HepG2 (cell line): ENCODE measurements at regions not wholly inside any gene's neighbourhood (a gene's known extent, or its start where the extent isn't known, plus 50 kb on each side); places are given as distances from the start of the nearest gene placed in this dataset.

ENCODE experiments used
- E2F2 ChIP-seq: sonication (generic); formaldehyde crosslinking; IDR thresholded peaks from 2 replicates; pipeline ENCODE4 v1.4.0; 2020; ENCODE audit warnings: missing genetic modification reagents, borderline replicate concordance
- JDP2 ChIP-seq: sonication (generic); formaldehyde crosslinking; IDR thresholded peaks from 2 replicates; pipeline ENCODE4 v1.8.1; 2022; ENCODE audit warnings: missing genetic modification reagents, borderline replicate concordance
- MTA3 ChIP-seq: sonication (generic); formaldehyde crosslinking; IDR thresholded peaks from 2 replicates; pipeline ENCODE4 v1.4.0; 2020; ENCODE audit warnings: missing genetic modification reagents
- MXD1 ChIP-seq: sonication (generic); formaldehyde crosslinking; IDR thresholded peaks from 2 replicates; pipeline ENCODE4 v1.4.0; 2020; ENCODE audit warnings: mild to moderate bottlenecking, missing genetic modification reagents
- NONO ChIP-seq, 2 experiments: fragments of 450-650 bp in 1 of 2; sonication (generic) in 1 of 2; formaldehyde crosslinking in 1 of 2; IDR thresholded peaks in 1 of 2; conservative IDR thresholded peaks in 1 of 2; 2 replicates each; pipeline versions ENCODE4 v1.6.1 to v1.8.0; 2017 to 2022; ENCODE audit warnings: mild to moderate bottlenecking in 1 of 2, missing genetic modification reagents in 1 of 2, moderate library complexity in 1 of 2
- PAXIP1 ChIP-seq: sonication (generic); formaldehyde crosslinking; conservative IDR thresholded peaks from 2 replicates; pipeline ENCODE4 v1.4.0; 2020; ENCODE audit warnings: mild to moderate bottlenecking, missing genetic modification reagents, moderate library complexity
- PBX3 ChIP-seq: sonication (generic); formaldehyde crosslinking; IDR thresholded peaks from 2 replicates; pipeline ENCODE4 v1.8.1; 2023; ENCODE audit warnings: missing genetic modification reagents, inconsistent platforms, borderline replicate concordance
- PHF21A ChIP-seq: sonication (generic); formaldehyde crosslinking; IDR thresholded peaks from 2 replicates; pipeline ENCODE4 v1.5.0; 2020; ENCODE audit warnings: mild to moderate bottlenecking, missing genetic modification reagents
- ZBTB46 ChIP-seq: sonication (generic); formaldehyde crosslinking; IDR thresholded peaks from 2 replicates; pipeline ENCODE4 v1.4.0; 2020; ENCODE audit warnings: mild to moderate bottlenecking, missing genetic modification reagents, borderline replicate concordance
- ZC3H4 ChIP-seq: sonication (generic); formaldehyde crosslinking; IDR thresholded peaks from 2 replicates; pipeline ENCODE4 v1.4.0; 2020; ENCODE audit warnings: missing genetic modification reagents, borderline replicate concordance
- ZMAT5 ChIP-seq: sonication (generic); formaldehyde crosslinking; IDR thresholded peaks from 2 replicates; pipeline ENCODE4 v1.5.0; 2020; ENCODE audit warnings: mild to moderate bottlenecking, low read depth, missing genetic modification reagents, borderline replicate concordance
- ZNF597 ChIP-seq: sonication (generic); formaldehyde crosslinking; IDR thresholded peaks from 2 replicates; pipeline ENCODE4 v1.5.0; 2020; ENCODE audit warnings: missing genetic modification reagents
- ZNF674 ChIP-seq: sonication (generic); formaldehyde crosslinking; IDR thresholded peaks from 2 replicates; pipeline ENCODE4 v1.5.0; 2020; ENCODE audit warnings: low read depth, mild to moderate bottlenecking, missing genetic modification reagents
- ZNF709 ChIP-seq: sonication (generic); formaldehyde crosslinking; IDR thresholded peaks from 2 replicates; pipeline ENCODE4 v1.5.0; 2020; ENCODE audit warnings: mild to moderate bottlenecking, missing genetic modification reagents
- ZNF749 ChIP-seq: sonication (generic); formaldehyde crosslinking; IDR thresholded peaks from 2 replicates; pipeline ENCODE4 v1.8.0; 2022; ENCODE audit warnings: mild to moderate bottlenecking, missing genetic modification reagents, moderate library complexity, borderline replicate concordance
- ZNF768 ChIP-seq: sonication (generic); formaldehyde crosslinking; IDR thresholded peaks from 2 replicates; pipeline ENCODE4 v1.4.0; 2020; ENCODE audit warnings: missing genetic modification reagents

- TF ChIP-seq PBX3 (CRISPR knock-in tag) (peak; percentile 40; the same call in 1 of the 2 replicates), MTA3 (no peak), ZNF597 (CRISPR knock-in tag) (no peak), ZNF749 (CRISPR knock-in tag) (peak; percentile 61; the same call in 1 of the 2 replicates), ZC3H4 (no peak), JDP2 (CRISPR knock-in tag) (no peak), ZNF709 (peak; percentile 63; the same call in 1 of the 2 replicates), PHF21A (CRISPR knock-in tag) (peak; percentile 73), NONO (IDR thresholded peaks at IDR 0.05) (no peak), NONO (CRISPR knock-in tag; conservative IDR thresholded peaks at IDR 0.05) (peak; percentile 92), ZNF768 (peak; percentile 81), ZMAT5 (no peak), PAXIP1 (CRISPR knock-in tag) (peak; percentile 95), ZNF674 (CRISPR knock-in tag) (no peak), ZBTB46 (CRISPR knock-in tag) (no peak; the same call in 1 of the 2 replicates), MXD1 (CRISPR knock-in tag) (peak; percentile 90), E2F2 (CRISPR knock-in tag) (0 out of 2 replicates have a peak, but pooled peaks have one; percentile 53)
Observed at GRCh38 chr16:31700530-31701388, 172.8 kb upstream of the ZNF267 start (continued).
